Hematopoietic multipotent progenitor cell treated with erythropoietin and hydrocortisone succinate and interleukin-3 and kit ligand, for 4 days (in vitro differentiated cells): ENCODE measurements at regions not wholly inside any gene's neighbourhood (a gene's known extent, or its start where the extent isn't known, plus 50 kb on each side); places are given as distances from the start of the nearest gene placed in this dataset.
"Not testable (repeated sequence)": the region's sequence is repeated elsewhere in the genome, so short reads cannot be mapped to it uniquely, and the experiment has no call there.

Experiments used
- DNase-seq: peaks from one replicate; pipeline ENCODE4 v3.0.0-alpha.2; 2015

- no peak for DNase-seq
Measured at GRCh38 chr20:12512755-12513154, 496.0 kb upstream of the SPTLC3 start.

DNA sequence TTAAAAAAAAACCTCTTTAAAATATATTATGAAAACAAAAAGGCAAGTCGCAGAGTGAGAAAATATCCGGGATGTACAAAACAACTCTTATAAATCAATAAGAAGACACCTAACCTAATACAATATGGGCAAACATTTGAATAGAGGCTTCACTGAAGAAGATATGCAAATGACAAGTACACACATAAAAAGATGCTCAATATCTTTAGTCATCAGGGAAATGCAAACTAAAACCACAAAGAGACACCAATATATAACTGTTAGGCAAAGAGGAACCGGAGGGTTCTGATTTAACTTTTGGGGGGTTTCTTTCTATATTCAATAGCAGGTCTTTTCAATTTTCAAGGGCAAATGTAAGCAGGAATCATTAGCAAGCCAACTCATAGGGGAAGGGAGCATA lies 480.7 kb upstream of the SPTLC3 start:
- DNase-seq: no peak

DNA sequence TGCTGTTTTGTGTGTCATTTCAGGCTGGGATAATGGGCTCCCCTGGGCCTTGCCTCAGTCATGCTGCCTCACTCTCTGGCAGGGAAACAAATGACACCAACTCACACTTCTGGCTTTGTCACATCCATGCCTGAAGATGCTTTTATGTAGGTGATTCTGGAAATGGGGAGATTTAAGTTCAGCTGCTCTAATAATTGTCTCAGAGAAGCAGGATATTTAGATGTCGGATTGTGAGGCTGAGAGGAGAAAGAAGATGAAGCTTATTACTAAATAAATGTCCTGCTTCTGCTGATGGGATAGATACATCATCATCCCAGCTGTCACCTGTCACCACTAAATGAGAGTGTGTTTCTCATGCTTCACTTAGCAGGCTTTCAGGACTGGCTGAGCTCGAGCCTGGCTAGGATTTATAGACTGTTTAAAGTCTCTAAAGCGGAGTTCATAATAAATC lies 480.2 kb upstream of the SPTLC3 start:
- DNase-seq: no peak

GRCh38 chr20:12531626-12532025 lies 477.1 kb upstream of the SPTLC3 start:
- DNase-seq: no peak

GRCh38 chr20:12535316-12535715 lies 473.5 kb upstream of the SPTLC3 start:
- no peak for DNase-seq

DNA sequence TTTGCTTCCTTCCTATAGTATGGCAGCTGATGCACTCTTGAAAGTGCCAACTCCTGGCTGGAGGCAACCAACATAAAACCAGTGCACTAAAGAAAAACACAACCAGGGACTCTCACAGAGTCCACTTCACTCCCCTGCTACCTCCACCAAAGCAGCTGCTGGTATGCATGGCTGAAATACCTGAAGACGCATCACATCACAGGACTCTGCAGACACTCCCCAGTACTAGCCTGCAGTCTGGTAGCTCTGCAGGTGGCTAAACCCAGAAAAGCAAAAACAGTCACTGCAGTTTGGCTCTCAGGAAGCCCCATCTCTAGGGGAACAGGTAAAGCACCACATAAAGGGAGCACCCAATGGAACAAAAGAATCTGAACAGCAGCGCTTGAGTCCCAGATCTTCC lies 473.0 kb upstream of the SPTLC3 start:
- DNase-seq: no peak

- no peak for DNase-seq
Measured at GRCh38 chr20:12554426-12554825, 454.3 kb upstream of the SPTLC3 start.

GRCh38 chr20:12555369-12555768 lies 453.4 kb upstream of the SPTLC3 start:
- peak; percentile 1 for DNase-seq

- not testable (repeated sequence) for DNase-seq
Measured at GRCh38 chr20:12555849-12556248, 452.9 kb upstream of the SPTLC3 start.

- no peak for DNase-seq
Measured at GRCh38 chr20:12557224-12557623, 451.5 kb upstream of the SPTLC3 start.

DNA sequence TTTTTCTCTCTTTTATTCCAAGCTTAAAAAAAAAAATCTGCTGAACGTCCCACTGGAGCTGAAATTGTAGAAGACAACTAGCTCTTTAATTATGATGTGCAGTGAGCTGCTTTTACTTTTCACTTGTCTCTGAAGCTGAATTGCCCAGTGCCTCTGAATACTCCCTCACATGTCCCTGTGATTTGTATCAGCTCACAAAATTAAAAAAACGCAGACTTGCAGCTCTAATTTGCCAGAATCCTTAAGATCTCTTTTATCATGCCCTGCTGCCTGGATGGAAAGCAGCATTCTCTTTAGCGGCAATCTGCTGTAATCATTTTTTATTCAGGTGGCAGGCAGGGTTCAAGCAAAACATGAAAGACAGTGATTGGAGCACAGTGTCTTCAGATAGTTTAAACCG lies 443.8 kb upstream of the SPTLC3 start:
- no peak for DNase-seq

DNA sequence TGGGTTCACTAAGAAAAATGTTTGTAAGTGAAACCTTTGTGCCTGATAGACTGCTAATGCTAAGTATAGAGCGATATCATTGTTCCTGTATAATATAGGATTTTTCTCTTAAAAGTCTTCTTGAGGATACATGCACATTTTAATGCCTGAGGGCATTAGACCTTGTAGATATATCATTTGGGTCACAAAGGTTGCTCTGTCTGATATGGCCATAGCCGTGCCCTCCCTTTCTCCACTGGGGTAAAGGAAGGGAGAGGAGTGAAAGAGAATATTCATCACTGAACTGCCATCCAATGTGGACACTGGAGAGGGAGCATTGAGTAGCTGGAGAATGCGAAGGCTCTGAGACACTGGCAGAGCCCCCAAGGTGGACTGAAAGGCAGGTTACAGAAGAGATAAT lies 442.2 kb upstream of the SPTLC3 start:
- DNase-seq: no peak

- DNase-seq: peak; percentile 28
Measured at GRCh38 chr20:12570371-12570770, 438.4 kb upstream of the SPTLC3 start.

- DNase-seq: no peak
Measured at GRCh38 chr20:12573442-12573841, 435.3 kb upstream of the SPTLC3 start.

DNA sequence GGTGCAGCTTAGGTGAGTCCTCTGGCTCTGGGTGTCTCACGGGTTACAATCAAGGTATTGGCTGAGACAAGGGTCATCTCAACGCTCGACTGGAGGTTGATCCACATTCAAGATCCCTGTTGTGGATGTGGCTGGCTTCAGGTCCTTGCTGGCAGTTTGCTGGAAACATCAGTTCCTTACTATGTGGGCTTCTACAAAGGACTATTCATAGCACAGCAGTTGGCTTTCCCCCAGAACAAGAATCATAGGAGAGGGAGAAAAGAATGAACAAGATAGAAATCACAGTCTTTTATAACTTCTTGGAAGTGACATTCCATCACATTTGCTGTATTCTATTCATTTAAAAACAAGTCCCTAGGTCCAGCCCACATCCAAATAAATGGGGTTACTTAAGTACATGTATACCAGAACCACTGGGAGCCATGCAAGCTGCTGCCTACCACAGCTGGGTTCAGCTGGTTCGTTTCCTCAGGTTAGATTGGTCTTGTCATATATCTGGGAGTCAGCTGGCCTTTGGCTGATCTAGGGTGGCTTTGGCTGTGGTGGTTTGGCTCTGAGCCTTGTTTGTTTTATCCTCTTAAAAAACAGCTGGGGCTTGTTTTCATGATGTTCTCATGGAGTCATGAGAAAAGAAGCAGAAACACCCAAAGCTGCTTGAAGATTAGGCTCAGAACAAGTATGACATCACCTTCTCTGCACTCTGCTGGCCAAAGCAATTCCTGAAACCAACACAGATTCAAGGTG lies 433.2 kb upstream of the SPTLC3 start:
- no peak for DNase-seq

- DNase-seq: no peak
Measured at GRCh38 chr20:12577213-12577612, 431.6 kb upstream of the SPTLC3 start.

- DNase-seq: no peak
Measured at GRCh38 chr20:12581644-12582289, 427.0 kb upstream of the SPTLC3 start.

DNA sequence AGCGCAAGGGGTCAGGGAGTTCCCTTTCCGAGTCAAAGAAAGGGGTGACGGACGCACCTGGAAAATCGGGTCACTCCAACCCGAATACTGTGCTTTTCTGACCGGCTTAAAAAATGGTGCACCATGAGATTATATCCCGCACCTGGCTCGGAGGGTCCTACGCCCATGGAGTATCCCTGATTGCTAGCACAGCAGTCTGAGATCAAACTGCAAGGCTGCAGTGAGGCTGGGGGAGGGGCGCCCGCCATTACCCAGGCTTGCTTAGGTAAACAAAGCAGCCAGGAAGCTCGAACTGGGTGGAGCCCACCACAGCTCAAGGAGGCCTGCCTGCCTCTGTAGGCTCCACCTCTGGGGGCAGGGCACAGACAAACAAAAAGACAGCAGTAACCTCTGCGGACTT lies 426.1 kb upstream of the SPTLC3 start:
- DNase-seq: not testable (repeated sequence)

DNA sequence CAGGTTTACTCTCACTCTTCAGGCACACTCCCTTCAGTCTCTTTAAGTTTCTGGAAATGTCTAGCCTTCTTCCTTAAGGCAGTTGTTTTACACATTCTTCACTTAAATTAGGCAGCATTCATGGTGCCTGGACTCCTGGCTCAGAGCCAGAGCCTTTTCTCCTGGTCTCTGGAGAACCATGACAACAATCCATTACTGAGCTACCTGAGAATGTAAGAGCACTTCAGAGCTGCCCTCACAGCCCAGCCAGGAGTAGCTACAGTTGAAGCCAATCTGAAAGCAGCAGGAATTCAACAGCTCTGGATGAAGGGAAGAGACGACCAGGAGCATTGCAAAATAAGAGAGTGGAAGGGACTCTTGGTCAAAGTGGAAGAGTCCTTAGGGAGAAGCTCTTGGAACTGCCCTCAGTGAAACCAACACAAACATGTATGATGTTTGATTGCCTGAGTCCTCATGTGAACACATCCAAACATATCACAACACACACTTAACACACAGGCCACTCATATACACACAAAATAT lies 416.8 kb upstream of the SPTLC3 start:
- DNase-seq: no peak

DNA sequence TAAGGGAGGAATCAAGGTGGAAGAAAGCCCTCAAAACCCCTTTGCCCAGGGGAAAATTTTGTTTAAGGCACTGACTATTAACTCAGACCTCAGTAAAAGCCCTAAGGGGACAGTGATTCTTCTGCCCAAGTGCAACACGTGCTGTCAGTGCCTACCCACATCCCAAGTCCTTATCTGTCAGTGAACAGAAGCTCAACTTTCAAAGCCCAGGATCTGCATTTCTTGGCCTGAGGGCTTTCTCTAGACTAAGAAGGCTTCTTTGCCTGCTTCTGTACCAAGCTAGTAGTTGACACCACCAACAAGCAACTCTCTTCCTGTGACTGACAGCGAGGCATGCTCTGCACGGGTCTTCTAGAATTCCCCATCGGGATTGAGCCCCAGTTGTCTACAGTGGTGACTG lies 416.0 kb upstream of the SPTLC3 start:
- no peak for DNase-seq

DNA sequence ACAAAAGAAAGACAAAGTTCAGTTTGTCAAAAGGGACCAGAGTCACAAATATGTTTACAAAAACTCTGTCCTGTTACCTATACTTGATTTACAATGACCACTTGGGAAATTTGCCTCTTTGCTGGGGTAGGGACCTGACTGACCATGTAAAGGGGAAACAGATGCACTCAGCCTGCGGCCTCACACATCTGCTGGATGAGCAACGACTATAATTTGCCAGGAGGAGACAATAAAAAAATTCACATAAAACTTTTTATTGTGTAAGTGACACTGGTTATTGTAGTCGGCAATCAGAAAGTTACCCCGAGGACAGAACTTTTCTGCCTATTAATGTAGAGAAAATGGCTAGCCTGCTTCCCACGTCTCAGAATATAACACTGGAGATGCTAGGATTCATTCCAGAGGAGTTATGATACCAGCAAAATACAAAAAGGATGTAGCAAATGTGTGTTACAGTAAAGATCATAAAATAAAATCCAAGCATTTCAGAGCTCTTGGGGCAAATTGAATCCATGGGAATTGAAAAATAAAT lies 415.4 kb upstream of the SPTLC3 start:
- no peak for DNase-seq

- no peak for DNase-seq
Measured at GRCh38 chr20:12594410-12595088, 414.2 kb upstream of the SPTLC3 start.

- DNase-seq: no peak
Measured at GRCh38 chr20:12595841-12596240, 412.9 kb upstream of the SPTLC3 start.

DNA sequence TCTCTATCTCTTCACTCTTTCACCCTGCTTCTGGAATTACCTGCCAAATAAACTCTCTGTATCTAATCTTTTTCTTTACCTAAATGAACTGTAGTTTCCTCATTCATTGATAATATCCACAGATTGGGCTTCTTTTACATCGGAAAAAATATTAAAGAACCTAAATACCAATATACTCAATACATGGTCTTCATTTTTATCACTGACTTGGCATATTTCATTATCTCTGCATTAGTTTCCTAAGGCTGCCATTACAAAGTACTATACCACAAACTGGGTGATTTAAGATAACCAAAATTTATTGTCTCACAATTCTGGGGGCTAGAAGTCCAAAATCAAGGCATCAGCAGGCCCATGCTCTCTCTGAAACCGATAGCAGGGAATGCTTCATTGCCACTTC lies 411.9 kb upstream of the SPTLC3 start:
- no peak for DNase-seq
